HCT116 (cell line): ENCODE measurements at regions not wholly inside any gene's neighbourhood (a gene's known extent, or its start where the extent isn't known, plus 50 kb on each side); places are given as distances from the start of the nearest gene placed in this dataset.

Experiments used
- ATAC-seq: fragments of 200-7000 bp; cut with Tn5 transposase; 2 replicates; pipeline ENCODE4 v1.9.1; 2020; ENCODE audit warnings: mild to moderate bottlenecking, moderate library complexity
- BruUV-seq: library from RNA; stranded (reverse); fragments of 400-500 nt; replicated peaks from 2 replicates; lab custom pipeline; 2021; lab: Mats Ljungman, UMichigan
- CTCF ChIA-PET: fragments of 300-600 bp; sonication (Branson Sonifier 250); formaldehyde crosslinking; loops from one replicate; lab custom pipeline; 2021; ENCODE audit warnings: antibody characterized with exemption; lab: Charles Lee
- POLR2A ChIA-PET: fragments of 300-600, 350-600 bp; sonication (Branson Sonifier 250); formaldehyde crosslinking; loops from one replicate; lab custom pipeline; 2021; ENCODE audit warnings: antibody characterized with exemption; lab: Charles Lee
- RAD21 ChIA-PET, 2 experiments: fragments of 300-600 bp; sonication (Branson Sonifier 250); formaldehyde crosslinking; loops; one replicate each; lab custom pipeline; 2023; ENCODE audit warnings: low total read pairs in 2 of 2; ENCODE audit not compliant: uncharacterized antibody in 2 of 2, unreplicated experiment in 2 of 2, low non-redundant PET in 1 of 2; lab: Charles Lee
- DNase-seq: peaks from one replicate; pipeline ENCODE4 v3.0.0-alpha.2; 2010; ENCODE audit warnings: low read depth, low spot score
- H2AFZ ChIP-seq: fragments of 200-600 bp; shearing (Covaris generic), sonication (generic); 2 replicates; pipeline ENCODE4 v1.6.1; 2017; ENCODE audit warnings: low read depth, mixed run types, mixed read lengths, antibody characterized with exemption, low read length; ENCODE audit not compliant: poor library complexity, severe bottlenecking
- H3K27ac ChIP-seq: 2 replicates; pipeline ENCODE4 v1.5.1; 2012; ENCODE audit warnings: low read depth, low read length
- H3K27me3 ChIP-seq: fragments of 200-600 bp; sonication (generic); 2 replicates; pipeline ENCODE4 v1.6.1; 2016; ENCODE audit warnings: mixed run types, low read length, mixed read lengths; ENCODE audit not compliant: insufficient read depth
- H3K36me3 ChIP-seq, 2 experiments: fragments of 200-500 bp in 1 of 2; fragments of 200-600 bp in 1 of 2; sonication (Bioruptor generic) in 1 of 2; sonication (generic) in 1 of 2; 2 replicates each; pipeline versions ENCODE4 v1.5.1 to v1.6.1; 2014 to 2016; ENCODE audit warnings: low read length in 2 of 2, inconsistent platforms in 1 of 2, mixed read lengths in 1 of 2, mixed run types in 1 of 2; ENCODE audit not compliant: insufficient read depth in 2 of 2, control insufficient read depth in 1 of 2
- H3K4me1 ChIP-seq, 2 experiments: fragments of 200-600 bp in 1 of 2; sonication (generic) in 1 of 2; 2 replicates each; pipeline versions ENCODE4 v1.5.1 to v1.6.1; 2012 to 2017; ENCODE audit warnings: low read length in 2 of 2, inconsistent platforms in 1 of 2, mild to moderate bottlenecking in 1 of 2, mixed read lengths in 1 of 2, mixed run types in 1 of 2, moderate library complexity in 1 of 2; ENCODE audit not compliant: insufficient read depth in 2 of 2, control insufficient read depth in 1 of 2
- H3K4me2 ChIP-seq: fragments of 200-600 bp; sonication (generic); 2 replicates; pipeline ENCODE4 v1.6.1; 2017; ENCODE audit warnings: mixed run types, low read length, mixed read lengths
- H3K4me3 ChIP-seq, 2 experiments: fragments of 200-600 bp in 1 of 2; sonication (generic) in 1 of 2; replicated peaks in 1 of 2; 2 replicates each; pipeline ENCODE4 v1.5.1; 2011 to 2016; ENCODE audit warnings: low read length in 2 of 2, control low read depth in 1 of 2, low read depth in 1 of 2, mild to moderate bottlenecking in 1 of 2, mixed read lengths in 1 of 2, mixed run types in 1 of 2
- H3K79me2 ChIP-seq: fragments of 200-600 bp; sonication (generic); 2 replicates; pipeline ENCODE4 v1.6.1; 2017; ENCODE audit warnings: mild to moderate bottlenecking, mixed run types, low read length, moderate library complexity, mixed read lengths; ENCODE audit not compliant: insufficient read depth
- H3K9ac ChIP-seq: fragments of 200-600 bp; sonication (generic); 2 replicates; pipeline ENCODE4 v1.6.1; 2016; ENCODE audit warnings: low read length, mixed read lengths
- H3K9me2 ChIP-seq: fragments of 200-600 bp; sonication (generic), shearing (Covaris generic); 2 replicates; pipeline ENCODE4 v1.6.1; 2017; ENCODE audit warnings: mixed run types, mild to moderate bottlenecking, moderate library complexity; ENCODE audit not compliant: insufficient read depth
- H3K9me3 ChIP-seq, 2 experiments: fragments of 200-500 bp in 1 of 2; fragments of 200-600 bp in 1 of 2; sonication (Bioruptor generic) in 1 of 2; sonication (generic) in 1 of 2; 2 replicates each; pipeline ENCODE4 v1.6.1; 2014 to 2017; ENCODE audit warnings: low read length in 2 of 2, mixed read lengths in 2 of 2, inconsistent platforms in 1 of 2, low read depth in 1 of 2, mild to moderate bottlenecking in 1 of 2, mixed run types in 1 of 2, moderate library complexity in 1 of 2; ENCODE audit not compliant: control insufficient read depth in 1 of 2, insufficient read depth in 1 of 2
- H4K20me1 ChIP-seq: fragments of 200-600 bp; sonication (generic), shearing (Covaris generic); 2 replicates; pipeline ENCODE4 v1.6.1; 2017; ENCODE audit warnings: mixed run types, mild to moderate bottlenecking, moderate library complexity; ENCODE audit not compliant: insufficient read depth
- CBX3 ChIP-seq: IDR thresholded peaks from 2 replicates; pipeline ENCODE4 v1.6.1; 2012; ENCODE audit warnings: low read depth
- EGR1 ChIP-seq: IDR thresholded peaks from 2 replicates; pipeline ENCODE4 v1.6.1; 2012; ENCODE audit warnings: low read depth
- EZH2phosphoT487 ChIP-seq: fragments of 200-600 bp; IDR thresholded peaks from 2 replicates; pipeline ENCODE4 v1.6.1; 2018; ENCODE audit warnings: antibody characterized with exemption, borderline replicate concordance
- FOSL1 ChIP-seq: IDR thresholded peaks from 2 replicates; pipeline ENCODE4 v1.6.1; 2012; ENCODE audit warnings: low read depth
- JUND ChIP-seq: IDR thresholded peaks from 2 replicates; pipeline ENCODE4 v1.6.1; 2012
- POLR2A ChIP-seq: IDR thresholded peaks from 2 replicates; pipeline ENCODE4 v1.7.0; 2011; ENCODE audit warnings: borderline replicate concordance; ENCODE audit not compliant: insufficient read depth, insufficient read length; ENCODE audit errors: extremely low read depth
- POLR2AphosphoS5 ChIP-seq: IDR thresholded peaks from 2 replicates; pipeline ENCODE4 v1.6.1; 2011; ENCODE audit warnings: mild to moderate bottlenecking, low read depth, low read length, moderate library complexity
- RAD21 ChIP-seq: IDR thresholded peaks from 2 replicates; pipeline ENCODE4 v1.6.1; 2012; ENCODE audit warnings: low read depth, mild to moderate bottlenecking
- ZNF274 ChIP-seq: fragments of 200-500 bp; sonication (Bioruptor generic); IDR thresholded peaks from 2 replicates; pipeline ENCODE4 v1.6.1; 2014; ENCODE audit warnings: mild to moderate bottlenecking, low read depth, low read length, inconsistent platforms
- intact Hi-C: fragments of 100-400 bp; cut with micrococcal nuclease; formaldehyde crosslinking; loops from 2 replicates; pipeline ENCODE4 v1.10.0; 2022
- TF ChIP-seq, protein P1 (sequence below), 3 experiments: fragments of 200-600 bp in 1 of 3; sonication (generic) in 1 of 3; IDR thresholded peaks in 2 of 3; conservative IDR thresholded peaks in 1 of 3; 2 replicates each; pipeline ENCODE4 v1.5.1; 2012 to 2017; ENCODE audit warnings: low read depth in 2 of 3, low read length in 2 of 3, antibody characterized with exemption in 1 of 3, borderline replicate concordance in 1 of 3, control low read depth in 1 of 3, mild to moderate bottlenecking in 1 of 3, mixed read lengths in 1 of 3, mixed run types in 1 of 3, moderate library complexity in 1 of 3; ENCODE audit not compliant: insufficient read depth in 1 of 3

DNA sequence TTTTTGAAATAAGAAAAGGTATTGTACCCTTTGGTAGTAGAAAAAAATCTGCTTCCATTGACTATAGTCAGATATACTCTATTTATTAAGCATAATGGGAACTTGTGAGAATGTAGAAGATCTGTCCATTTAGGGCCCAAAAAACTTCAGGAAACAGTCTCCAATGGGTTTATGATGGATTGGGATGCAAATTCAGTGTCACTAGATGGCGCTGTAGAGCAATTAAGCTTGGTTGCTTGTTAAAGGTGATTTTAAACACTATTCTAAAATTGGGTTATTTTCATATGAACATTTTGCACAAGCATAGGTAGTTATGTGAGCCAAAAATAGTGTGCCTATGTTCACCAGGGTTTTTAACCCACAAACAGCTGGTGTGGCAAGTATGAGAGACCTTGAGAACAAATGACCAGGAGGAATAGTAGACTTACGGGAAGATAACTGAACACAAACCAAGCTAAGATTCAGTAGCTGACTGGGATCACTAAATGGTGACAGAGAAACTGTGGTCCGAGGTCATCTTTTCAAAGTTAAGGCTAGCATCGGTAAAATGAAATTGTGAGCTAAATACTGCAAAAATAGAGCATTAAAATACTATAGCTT, 80.3 kb upstream of the LSM6 start:
- no peak overlapping the region for H3K4me2 ChIP-seq
- POLR2A ChIA-PET, result no interaction called here
- no peaks in the 10 kb centered on the region for H3K4me1 ChIP-seq
- DNase-seq, result peak; percentile 57
- H4K20me1 ChIP-seq, result no peaks in the 10 kb centered on the region
- no peak overlapping the region for H3K9ac ChIP-seq
- CTCF ChIA-PET, result interaction anchor here (0.6 to 1.9 kb wide), 15 partner anchors 11 to 820 kb away, joined by 3 to 22 read pairs (median 4); no protein-coding TSS in a partner anchor
- no peak overlapping the region for H3K27ac ChIP-seq
- TF ChIP-seq, protein P1, sequence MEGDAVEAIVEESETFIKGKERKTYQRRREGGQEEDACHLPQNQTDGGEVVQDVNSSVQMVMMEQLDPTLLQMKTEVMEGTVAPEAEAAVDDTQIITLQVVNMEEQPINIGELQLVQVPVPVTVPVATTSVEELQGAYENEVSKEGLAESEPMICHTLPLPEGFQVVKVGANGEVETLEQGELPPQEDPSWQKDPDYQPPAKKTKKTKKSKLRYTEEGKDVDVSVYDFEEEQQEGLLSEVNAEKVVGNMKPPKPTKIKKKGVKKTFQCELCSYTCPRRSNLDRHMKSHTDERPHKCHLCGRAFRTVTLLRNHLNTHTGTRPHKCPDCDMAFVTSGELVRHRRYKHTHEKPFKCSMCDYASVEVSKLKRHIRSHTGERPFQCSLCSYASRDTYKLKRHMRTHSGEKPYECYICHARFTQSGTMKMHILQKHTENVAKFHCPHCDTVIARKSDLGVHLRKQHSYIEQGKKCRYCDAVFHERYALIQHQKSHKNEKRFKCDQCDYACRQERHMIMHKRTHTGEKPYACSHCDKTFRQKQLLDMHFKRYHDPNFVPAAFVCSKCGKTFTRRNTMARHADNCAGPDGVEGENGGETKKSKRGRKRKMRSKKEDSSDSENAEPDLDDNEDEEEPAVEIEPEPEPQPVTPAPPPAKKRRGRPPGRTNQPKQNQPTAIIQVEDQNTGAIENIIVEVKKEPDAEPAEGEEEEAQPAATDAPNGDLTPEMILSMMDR (IDR thresholded peaks at IDR 0.05 in 2 of 3, conservative IDR thresholded peaks at IDR 0.05 in 1 of 3; ENCODE audit: borderline replicate concordance in 1 of 3, insufficient read depth in 1 of 3, low read depth in 2 of 3, low read length in 2 of 3), result peak; percentile 51 to 92 (median 79); a peak in 5 of 6 replicates
- TF ChIP-seq POLR2AphosphoS5, result no peak
- TF ChIP-seq RAD21, result peak; percentile 61
- no peak for TF ChIP-seq EGR1
- peak; percentile 41; the same call in 1 of the 2 replicates for TF ChIP-seq CBX3
- TF ChIP-seq ZNF274, result no peak
- H3K36me3 ChIP-seq, result no peaks in the 10 kb centered on the region
- intact Hi-C loops, result loop anchor here (10.0 kb wide), 2 partner anchors 240 to 820 kb away; no protein-coding TSS in a partner anchor
- peak overlapping the region; percentile 79 for H2AFZ ChIP-seq
- no TSS peak for BruUV-seq
- no peaks in the 10 kb centered on the region for H3K9me3 ChIP-seq
- H3K4me3 ChIP-seq, result no peak overlapping the region
- RAD21 ChIA-PET, result interaction anchor here in 1 of 2 experiments (0.6 kb wide), 1 partner anchor 40 kb away, joined by 3 read pairs; no protein-coding TSS in a partner anchor
- H3K79me2 ChIP-seq, result no peaks in the 10 kb centered on the region
- H3K9me2 ChIP-seq, result no peaks in the 10 kb centered on the region
- peak; percentile 66; the same call in 1 of the 2 replicates for ATAC-seq
- H3K27me3 ChIP-seq, result no peaks in the 10 kb centered on the region

DNA sequence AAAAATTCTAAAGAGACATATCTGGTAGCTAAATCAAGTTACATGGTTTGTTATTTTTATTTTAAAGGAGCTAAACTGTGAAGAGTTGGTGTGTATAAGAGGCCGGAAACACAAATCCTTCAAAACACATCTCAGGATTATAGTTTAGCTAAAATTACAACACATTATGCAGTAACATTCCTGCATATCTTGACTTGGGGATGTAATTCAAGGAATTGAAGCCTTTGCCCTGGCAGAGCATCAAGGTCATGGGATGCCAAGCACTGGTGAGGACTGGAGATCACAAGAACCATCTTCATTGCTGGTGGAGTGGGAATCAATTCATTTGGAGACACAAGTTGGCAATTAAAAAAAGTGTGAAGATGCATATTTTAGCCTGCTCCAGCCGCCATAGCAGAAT, 86.8 kb upstream of the LSM6 start:
- POLR2A ChIA-PET, result no interaction called here
- Histone ChIP-seq H3K9me3 (no peaks in the 10 kb centered on the region), H3K27me3 (no peaks in the 10 kb centered on the region), H3K4me2 (no peak overlapping the region), H3K9ac (no peak overlapping the region), H2AFZ (no peak overlapping the region), H3K27ac (no peak overlapping the region), H4K20me1 (no peaks in the 10 kb centered on the region), H3K79me2 (no peaks in the 10 kb centered on the region), H3K4me1 (no peaks in the 10 kb centered on the region), H3K4me3 (no peak overlapping the region), H3K9me2 (no peaks in the 10 kb centered on the region), H3K36me3 (no peaks in the 10 kb centered on the region)
- TF ChIP-seq CBX3 (no peak), POLR2A (no peak), RAD21 (no peak), EZH2phosphoT487 (no peak), JUND (no peak), FOSL1 (no peak)
- TF ChIP-seq, protein P1 (IDR thresholded peaks at IDR 0.05 in 2 of 3, conservative IDR thresholded peaks at IDR 0.05 in 1 of 3; ENCODE audit: borderline replicate concordance in 1 of 3, insufficient read depth in 1 of 3, low read depth in 2 of 3, low read length in 2 of 3), result no peak
- no TSS peak for BruUV-seq
- RAD21 ChIA-PET, result no interaction called here
- CTCF ChIA-PET, result no interaction called here
- ATAC-seq (no peak), DNase-seq (no peak)
- intact Hi-C loops, result no loop called here
